ENCODE measurements at regions not wholly inside any gene's neighbourhood (a gene's known extent, or its start where the extent isn't known, plus 50 kb on each side); places are given as distances from the start of the nearest gene placed in this dataset.

- no peak for DNase-seq (ENCODE audit: low read depth)
Measured at GRCh38 chr14:22415605-22415959, 173.4 kb downstream of the DAD1 start.

- no peak for DNase-seq (ENCODE audit: low read depth)
Measured at GRCh38 chr14:22414876-22415604, 174.0 kb downstream of the DAD1 start.

- DNase-seq (ENCODE audit: low read depth), result peak; percentile 42
Measured at GRCh38 chr14:22412926-22413411, 176.1 kb downstream of the DAD1 start.

- DNase-seq (ENCODE audit: low read depth), result no peak
Measured at GRCh38 chr14:22411398-22412055, 177.5 kb downstream of the DAD1 start.

GRCh38 chr14:22410497-22410896 is 178.5 kb downstream of the DAD1 start:
- DNase-seq (ENCODE audit: low read depth), result no peak

- no peak for DNase-seq (ENCODE audit: low read depth)
Measured at GRCh38 chr14:22409006-22409405, 180.0 kb downstream of the DAD1 start.

GRCh38 chr14:22408547-22408946 is 180.5 kb downstream of the DAD1 start:
- DNase-seq (ENCODE audit: low read depth), result no peak

GRCh38 chr14:22407033-22407432 is 182.0 kb downstream of the DAD1 start:
- DNase-seq (ENCODE audit: low read depth), result no peak

- no peak for DNase-seq (ENCODE audit: low read depth)
Measured at GRCh38 chr14:22405201-22405600, 183.8 kb downstream of the DAD1 start.

GRCh38 chr14:22403296-22403695 is 185.7 kb downstream of the DAD1 start:
- DNase-seq (ENCODE audit: low read depth), result peak; percentile 54

GRCh38 chr14:22400655-22401259 is 188.3 kb downstream of the DAD1 start:
- peak; percentile 33 for DNase-seq (ENCODE audit: low read depth)

- no peak for DNase-seq (ENCODE audit: low read depth)
Measured at GRCh38 chr14:22399776-22400175, 189.2 kb downstream of the DAD1 start.

GRCh38 chr14:22397221-22397737 is 191.7 kb downstream of the DAD1 start:
- no peak for DNase-seq (ENCODE audit: low read depth)

GRCh38 chr14:22395803-22396202 is 193.2 kb downstream of the DAD1 start:
- no peak for DNase-seq (ENCODE audit: low read depth)

GRCh38 chr14:22394616-22395015 is 194.4 kb downstream of the DAD1 start:
- DNase-seq (ENCODE audit: low read depth), result no peak

GRCh38 chr14:22393796-22394195 is 195.2 kb downstream of the DAD1 start:
- DNase-seq (ENCODE audit: low read depth), result no peak

- DNase-seq (ENCODE audit: low read depth), result peak; percentile 81
Measured at GRCh38 chr14:22391908-22392565, 197.0 kb downstream of the DAD1 start.

GRCh38 chr14:22390824-22391461 is 198.1 kb downstream of the DAD1 start:
- no peak for DNase-seq (ENCODE audit: low read depth)

- DNase-seq (ENCODE audit: low read depth), result no peak
Measured at GRCh38 chr14:22390195-22390594, 198.8 kb downstream of the DAD1 start.

GRCh38 chr14:22388669-22389595 is 200.1 kb downstream of the DAD1 start:
- DNase-seq (ENCODE audit: low read depth), result peak; percentile 75

GRCh38 chr14:22387776-22388241 is 201.2 kb downstream of the DAD1 start:
- no peak for DNase-seq (ENCODE audit: low read depth)

Data from iris pigment epithelial cell (primary cell).